ENCODE measurements at regions not wholly inside any gene's neighbourhood (a gene's known extent, or its start where the extent isn't known, plus 50 kb on each side); places are given as distances from the start of the nearest gene placed in this dataset.
"Not testable (repeated sequence)": the region's sequence is repeated elsewhere in the genome, so short reads cannot be mapped to it uniquely, and the experiment has no call there.

- not testable (repeated sequence) for DNase-seq
These were observed 876.9 kb upstream of the POT1 start for GRCh38 chr7:125806491-125806890.

DNA sequence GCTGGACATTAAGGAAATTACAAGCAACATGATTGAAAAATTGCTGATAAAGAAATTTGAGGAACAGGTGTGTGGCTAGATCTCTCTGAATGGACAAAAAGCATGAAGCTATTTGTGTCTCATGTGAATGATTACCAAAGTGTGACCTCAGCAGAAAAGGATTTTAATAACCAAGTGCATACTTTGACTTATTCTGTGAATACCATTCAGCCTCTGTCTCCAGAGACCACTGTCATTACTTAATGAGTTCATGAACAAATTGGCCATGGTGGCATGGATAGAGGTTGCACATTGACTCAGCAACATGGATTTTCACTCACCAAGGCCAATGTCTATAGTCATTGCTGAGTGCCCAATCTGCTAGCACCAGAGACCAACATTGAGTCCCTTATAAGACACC is 874.6 kb upstream of the POT1 start:
- no peaks in the 10 kb centered on the region for H3K27me3 ChIP-seq (ENCODE audit: control insufficient read depth, insufficient read depth, low read length)
- no peaks in the 10 kb centered on the region for H3K36me3 ChIP-seq (ENCODE audit: control insufficient read depth, insufficient read depth, low read length)
- no peak overlapping the region for H3K4me3 ChIP-seq (ENCODE audit: low read length)
- DNase-seq: no peak
- H3K9me3 ChIP-seq (ENCODE audit: control insufficient read depth, low read depth, low read length): no peaks in the 10 kb centered on the region
- no peak overlapping the region for H3K27ac ChIP-seq (ENCODE audit: low read length)
- H3K4me1 ChIP-seq (ENCODE audit: control insufficient read depth, insufficient read depth, low read length): no peaks in the 10 kb centered on the region

More at GRCh38 chr7:125806491-125806890, 876.9 kb upstream of the POT1 start:
- not testable (repeated sequence) for H3K9me3 ChIP-seq (ENCODE audit: control insufficient read depth, low read depth, low read length); H3K36me3 ChIP-seq (ENCODE audit: control insufficient read depth, insufficient read depth, low read length); H3K4me3 ChIP-seq (ENCODE audit: low read length); H3K27me3 ChIP-seq (ENCODE audit: control insufficient read depth, insufficient read depth, low read length); H3K27ac ChIP-seq (ENCODE audit: low read length); H3K4me1 ChIP-seq (ENCODE audit: control insufficient read depth, insufficient read depth, low read length)
- WGBS (ENCODE audit: insufficient coverage, low lambda C conversion rate): 80% methylated on average over 1 of the region's 4 CpGs

GRCh38 chr7:125780153-125780552 is 850.5 kb upstream of the POT1 start:
- Histone ChIP-seq H3K27me3 (ENCODE audit: control insufficient read depth, insufficient read depth, low read length) (no peaks in the 10 kb centered on the region), H3K9me3 (ENCODE audit: control insufficient read depth, low read depth, low read length) (no peaks in the 10 kb centered on the region), H3K4me1 (ENCODE audit: control insufficient read depth, insufficient read depth, low read length) (no peaks in the 10 kb centered on the region), H3K4me3 (ENCODE audit: low read length) (no peak overlapping the region), H3K27ac (ENCODE audit: low read length) (no peak overlapping the region), H3K36me3 (ENCODE audit: control insufficient read depth, insufficient read depth, low read length) (no peaks in the 10 kb centered on the region)
- WGBS (ENCODE audit: insufficient coverage, low lambda C conversion rate): no CpG with 5 or more reads among the region's 1 CpG
- no peak for DNase-seq

GRCh38 chr7:125775317-125775716 is 845.7 kb upstream of the POT1 start:
- H3K4me1 ChIP-seq (ENCODE audit: control insufficient read depth, insufficient read depth, low read length): no peaks in the 10 kb centered on the region
- no peaks in the 10 kb centered on the region for H3K27me3 ChIP-seq (ENCODE audit: control insufficient read depth, insufficient read depth, low read length)
- no peaks in the 10 kb centered on the region for H3K36me3 ChIP-seq (ENCODE audit: control insufficient read depth, insufficient read depth, low read length)
- no peak overlapping the region for H3K27ac ChIP-seq (ENCODE audit: low read length)
- WGBS (ENCODE audit: insufficient coverage, low lambda C conversion rate): 80% methylated on average over 2 of the region's 4 CpGs
- H3K9me3 ChIP-seq (ENCODE audit: control insufficient read depth, low read depth, low read length): no peaks in the 10 kb centered on the region
- no peak overlapping the region for H3K4me3 ChIP-seq (ENCODE audit: low read length)
- no peak for DNase-seq

DNA sequence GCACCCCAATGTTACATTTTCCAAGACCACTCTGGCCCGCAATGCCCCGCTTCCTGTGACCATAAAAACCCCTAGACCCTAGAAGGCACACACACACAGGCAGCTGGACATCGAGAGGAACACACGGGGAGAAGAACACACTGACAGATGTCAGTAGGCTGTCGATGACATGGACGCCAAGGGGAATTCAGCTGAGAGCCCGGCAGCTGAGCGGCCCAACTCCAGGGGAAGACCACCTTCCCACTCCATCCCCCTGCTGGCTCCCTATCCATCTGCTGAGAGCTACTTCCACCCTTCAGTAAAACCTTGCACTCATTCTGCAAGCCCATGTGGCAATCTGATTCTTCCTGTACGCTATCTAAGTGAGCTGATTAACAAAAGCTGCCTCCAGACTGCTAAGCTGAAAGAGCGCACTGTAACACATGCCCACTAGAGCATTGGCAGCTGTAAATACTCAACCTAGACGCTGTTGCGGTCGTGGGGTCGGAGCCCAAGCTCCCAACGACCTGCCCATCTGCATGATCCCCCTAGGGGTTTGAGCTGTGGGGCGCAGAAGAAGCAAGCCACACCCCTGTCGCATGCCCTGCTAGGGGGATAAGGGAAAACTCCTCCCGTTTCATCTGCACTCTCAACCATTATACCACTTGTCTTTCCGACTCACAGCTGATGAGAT is 843.6 kb upstream of the POT1 start:
- WGBS (ENCODE audit: insufficient coverage, low lambda C conversion rate): no CpG with 5 or more reads among the region's 19 CpGs
- Histone ChIP-seq H3K4me3 (ENCODE audit: low read length) (no peak overlapping the region), H3K27me3 (ENCODE audit: control insufficient read depth, insufficient read depth, low read length) (no peaks in the 10 kb centered on the region), H3K36me3 (ENCODE audit: control insufficient read depth, insufficient read depth, low read length) (no peaks in the 10 kb centered on the region), H3K9me3 (ENCODE audit: control insufficient read depth, low read depth, low read length) (no peaks in the 10 kb centered on the region), H3K4me1 (ENCODE audit: control insufficient read depth, insufficient read depth, low read length) (no peaks in the 10 kb centered on the region), H3K27ac (ENCODE audit: low read length) (no peak overlapping the region)
- no peak for DNase-seq

DNA sequence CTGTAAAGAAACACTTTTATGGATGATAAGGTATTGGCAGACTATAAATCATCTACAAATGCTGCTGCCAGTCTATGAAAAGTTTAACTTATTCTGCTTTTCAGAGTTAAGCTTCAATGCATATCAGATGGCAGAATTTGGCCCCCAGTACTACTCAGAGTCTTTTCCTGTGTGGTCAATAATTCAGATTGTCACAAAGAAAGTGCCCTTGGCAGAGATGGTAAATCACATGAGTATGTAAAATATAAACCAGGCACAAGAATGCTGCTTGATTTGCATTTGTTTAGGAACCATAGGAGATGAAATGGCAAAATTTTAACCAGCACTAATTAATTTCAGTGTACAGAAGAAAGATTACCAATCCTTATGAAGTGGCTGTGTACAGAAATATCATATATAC is 818.3 kb upstream of the POT1 start:
- H3K27me3 ChIP-seq (ENCODE audit: control insufficient read depth, insufficient read depth, low read length): no peaks in the 10 kb centered on the region
- H3K27ac ChIP-seq (ENCODE audit: low read length): no peak overlapping the region
- no peaks in the 10 kb centered on the region for H3K9me3 ChIP-seq (ENCODE audit: control insufficient read depth, low read depth, low read length)
- H3K36me3 ChIP-seq (ENCODE audit: control insufficient read depth, insufficient read depth, low read length): no peaks in the 10 kb centered on the region
- H3K4me3 ChIP-seq (ENCODE audit: low read length): no peak overlapping the region
- H3K4me1 ChIP-seq (ENCODE audit: control insufficient read depth, insufficient read depth, low read length): no peaks in the 10 kb centered on the region
- DNase-seq: no peak

DNA sequence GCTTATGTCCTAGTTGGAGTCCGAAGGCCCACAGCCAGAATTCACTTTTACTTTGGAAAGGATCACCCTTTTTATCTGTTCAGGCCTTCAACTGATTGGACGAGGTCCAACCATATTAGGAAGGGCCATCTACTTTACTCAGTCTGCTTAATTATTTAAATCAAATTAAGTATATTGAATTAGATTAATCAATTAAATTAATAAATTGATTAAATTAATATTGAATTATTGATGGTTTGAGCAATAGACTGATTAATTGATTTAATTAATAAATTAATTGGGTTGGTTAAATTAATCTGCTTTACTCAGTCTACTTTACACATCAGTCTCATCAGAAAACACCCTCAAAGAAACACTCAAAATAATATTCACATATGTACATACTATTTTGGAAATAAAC is 816.9 kb upstream of the POT1 start:
- Histone ChIP-seq H3K4me3 (ENCODE audit: low read length) (no peak overlapping the region), H3K4me1 (ENCODE audit: control insufficient read depth, insufficient read depth, low read length) (no peaks in the 10 kb centered on the region), H3K27ac (ENCODE audit: low read length) (no peak overlapping the region), H3K36me3 (ENCODE audit: control insufficient read depth, insufficient read depth, low read length) (no peaks in the 10 kb centered on the region), H3K9me3 (ENCODE audit: control insufficient read depth, low read depth, low read length) (no peaks in the 10 kb centered on the region), H3K27me3 (ENCODE audit: control insufficient read depth, insufficient read depth, low read length) (no peaks in the 10 kb centered on the region)
- no CpG with 5 or more reads among the region's 2 CpGs for WGBS (ENCODE audit: insufficient coverage, low lambda C conversion rate)
- DNase-seq: no peak

GRCh38 chr7:125727215-125727614 is 797.6 kb upstream of the POT1 start:
- WGBS (ENCODE audit: insufficient coverage, low lambda C conversion rate): no CpG with 5 or more reads among the region's 1 CpG
- no peak for DNase-seq

GRCh38 chr7:125695626-125696025 is 766.0 kb upstream of the POT1 start:
- H3K9me3 ChIP-seq (ENCODE audit: control insufficient read depth, low read depth, low read length): no peaks in the 10 kb centered on the region
- no peaks in the 10 kb centered on the region for H3K27me3 ChIP-seq (ENCODE audit: control insufficient read depth, insufficient read depth, low read length)
- WGBS (ENCODE audit: insufficient coverage, low lambda C conversion rate): no CpG with 5 or more reads among the region's 1 CpG
- no peak for DNase-seq
- H3K36me3 ChIP-seq (ENCODE audit: control insufficient read depth, insufficient read depth, low read length): no peaks in the 10 kb centered on the region
- no peak overlapping the region for H3K27ac ChIP-seq (ENCODE audit: low read length)
- no peak overlapping the region for H3K4me3 ChIP-seq (ENCODE audit: low read length)
- H3K4me1 ChIP-seq (ENCODE audit: control insufficient read depth, insufficient read depth, low read length): no peaks in the 10 kb centered on the region

More at GRCh38 chr7:125727215-125727614, 797.6 kb upstream of the POT1 start:
- no peaks in the 10 kb centered on the region for H3K4me1 ChIP-seq (ENCODE audit: control insufficient read depth, insufficient read depth, low read length)
- H3K27ac ChIP-seq (ENCODE audit: low read length): no peak overlapping the region
- no peaks in the 10 kb centered on the region for H3K27me3 ChIP-seq (ENCODE audit: control insufficient read depth, insufficient read depth, low read length)
- H3K9me3 ChIP-seq (ENCODE audit: control insufficient read depth, low read depth, low read length): no peaks in the 10 kb centered on the region
- no peaks in the 10 kb centered on the region for H3K36me3 ChIP-seq (ENCODE audit: control insufficient read depth, insufficient read depth, low read length)
- H3K4me3 ChIP-seq (ENCODE audit: low read length): no peak overlapping the region

GRCh38 chr7:125683156-125683555 is 753.5 kb upstream of the POT1 start:
- Histone ChIP-seq H3K27ac (ENCODE audit: low read length) (no peak overlapping the region), H3K9me3 (ENCODE audit: control insufficient read depth, low read depth, low read length) (no peaks in the 10 kb centered on the region), H3K27me3 (ENCODE audit: control insufficient read depth, insufficient read depth, low read length) (no peaks in the 10 kb centered on the region), H3K4me3 (ENCODE audit: low read length) (no peak overlapping the region), H3K36me3 (ENCODE audit: control insufficient read depth, insufficient read depth, low read length) (no peaks in the 10 kb centered on the region), H3K4me1 (ENCODE audit: control insufficient read depth, insufficient read depth, low read length) (no peaks in the 10 kb centered on the region)
- DNase-seq: no peak

- H3K27me3 ChIP-seq (ENCODE audit: control insufficient read depth, insufficient read depth, low read length): no peaks in the 10 kb centered on the region
- no peaks in the 10 kb centered on the region for H3K9me3 ChIP-seq (ENCODE audit: control insufficient read depth, low read depth, low read length)
- H3K36me3 ChIP-seq (ENCODE audit: control insufficient read depth, insufficient read depth, low read length): no peaks in the 10 kb centered on the region
- H3K27ac ChIP-seq (ENCODE audit: low read length): no peak overlapping the region
- H3K4me3 ChIP-seq (ENCODE audit: low read length): no peak overlapping the region
- WGBS (ENCODE audit: insufficient coverage, low lambda C conversion rate): no CpG with 5 or more reads among the region's 3 CpGs
- DNase-seq: no peak
- no peaks in the 10 kb centered on the region for H3K4me1 ChIP-seq (ENCODE audit: control insufficient read depth, insufficient read depth, low read length)
These were observed 751.9 kb upstream of the POT1 start for GRCh38 chr7:125681508-125681907.

Data from large intestine (tissue), 3 donors.